ENCODE measurements at regions not wholly inside any gene's neighbourhood (a gene's known extent, or its start where the extent isn't known, plus 50 kb on each side); places are given as distances from the start of the nearest gene placed in this dataset.

DNA sequence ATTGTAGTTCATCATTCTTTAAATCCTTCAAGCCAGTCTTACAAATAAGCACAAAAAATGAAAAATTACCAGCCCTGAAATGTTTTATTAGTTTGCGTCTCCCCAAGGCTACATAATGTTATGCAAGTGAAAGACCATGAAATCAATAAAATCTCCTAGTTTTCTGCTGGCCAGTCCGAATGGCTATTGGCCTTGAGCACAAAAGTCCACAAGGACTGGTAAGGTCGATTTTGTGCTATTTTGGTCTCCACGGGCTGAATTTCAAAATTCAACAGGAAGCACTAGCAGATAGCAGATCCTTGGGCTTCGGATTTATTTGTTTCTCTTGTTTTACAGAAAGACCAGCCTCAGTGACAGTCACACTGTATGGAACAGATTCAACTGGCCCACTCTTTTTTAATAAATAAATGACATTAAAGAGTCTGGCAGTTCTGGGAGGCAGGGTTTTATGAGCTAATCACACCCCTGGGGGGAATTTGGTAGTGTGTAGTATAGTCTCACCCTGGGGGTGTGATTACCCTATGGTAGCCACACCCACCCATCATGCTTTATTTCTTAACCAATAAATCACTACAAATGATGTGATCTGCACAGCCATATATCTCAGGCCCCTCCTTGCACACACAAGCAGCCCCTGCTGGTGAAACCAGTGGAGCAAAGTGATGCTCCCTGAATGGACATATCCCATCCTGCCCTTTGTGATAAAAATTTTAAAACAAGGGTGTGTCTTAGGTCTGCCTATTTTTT is 51.1 kb upstream of the TMEM33 start:
- Mint-ChIP-seq H3K27me3 (peaks cover 55% of the 10 kb centered on the region), H3K36me3 (no peaks in the 10 kb centered on the region), H3K4me3 (no peak overlapping the region), H3K27ac (no peak overlapping the region), H3K4me1 (peaks cover 15% of the 10 kb centered on the region), H3K9me3 (no peaks in the 10 kb centered on the region)
- ATAC-seq = no peak

- ATAC-seq = peak; percentile 70
- peaks cover 22% of the 10 kb centered on the region for H3K4me1 Mint-ChIP-seq
Measured at GRCh38 chr4:41882625-41883347, 52.4 kb upstream of the TMEM33 start.

GRCh38 chr4:41881981-41882624 is 53.1 kb upstream of the TMEM33 start:
- Mint-ChIP-seq H3K4me1 (peaks cover 22% of the 10 kb centered on the region), H3K27ac (no peak overlapping the region), H3K27me3 (peaks cover 76% of the 10 kb centered on the region), H3K4me3 (peak overlapping the region; percentile 25), H3K36me3 (no peaks in the 10 kb centered on the region), H3K9me3 (no peaks in the 10 kb centered on the region)
- no peak for ATAC-seq

More at GRCh38 chr4:41882625-41883347, 52.4 kb upstream of the TMEM33 start:
- no peaks in the 10 kb centered on the region for H3K9me3 Mint-ChIP-seq
- no peaks in the 10 kb centered on the region for H3K36me3 Mint-ChIP-seq
- no peak overlapping the region for H3K27ac Mint-ChIP-seq
- H3K27me3 Mint-ChIP-seq = peaks cover 69% of the 10 kb centered on the region
- peak overlapping the region; percentile 25 for H3K4me3 Mint-ChIP-seq

DNA sequence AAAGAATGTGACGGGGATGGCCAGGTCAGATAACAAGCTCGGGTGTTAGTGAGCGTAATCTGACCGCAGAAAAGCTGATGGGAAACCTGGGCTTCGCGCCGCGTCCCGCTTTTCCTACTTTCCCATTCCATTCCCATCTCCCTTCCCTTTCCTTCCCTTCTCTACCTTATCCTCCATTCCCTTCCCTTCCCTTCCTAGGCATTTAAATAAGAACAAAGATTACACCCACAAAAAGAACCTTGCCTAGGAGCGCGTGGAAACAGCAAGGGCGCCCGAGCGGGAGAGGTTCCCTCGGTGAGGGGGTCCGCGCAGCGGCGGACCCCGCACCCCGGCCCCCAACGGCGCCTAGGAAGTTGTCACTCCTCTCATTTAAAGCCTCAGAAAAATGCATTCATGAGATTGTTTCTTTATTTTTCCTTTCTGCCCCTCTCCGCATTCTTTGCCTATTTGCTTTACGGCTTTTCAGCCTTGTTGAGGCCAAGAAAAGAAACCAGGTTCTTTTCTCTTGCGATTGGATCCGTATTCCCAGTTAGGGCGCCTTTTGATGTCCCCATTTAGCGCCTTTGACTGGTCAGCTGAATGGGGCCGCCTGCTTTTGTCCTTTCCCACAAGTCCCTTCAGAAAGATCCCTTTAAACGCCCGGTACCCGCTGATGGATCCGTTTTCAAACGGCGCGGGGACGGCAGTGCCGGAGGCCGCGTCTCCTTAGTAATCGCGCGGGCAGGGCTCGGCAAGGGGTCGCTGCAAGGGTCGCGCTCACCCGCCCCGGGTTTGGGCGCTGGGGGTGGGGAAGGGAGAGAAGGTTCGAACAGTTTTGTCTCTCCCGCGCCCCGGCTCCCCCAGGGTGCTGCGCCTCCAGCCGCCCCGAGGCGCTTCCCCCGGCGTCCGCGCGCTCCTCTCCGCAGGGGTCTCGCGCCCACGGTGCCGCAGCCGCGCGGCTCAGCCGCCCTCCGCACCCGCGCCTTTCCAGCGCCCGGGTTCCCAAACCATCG is 54.1 kb upstream of the TMEM33 start:
- ATAC-seq = no peak
- no peak overlapping the region for H3K27ac Mint-ChIP-seq
- H3K9me3 Mint-ChIP-seq = no peaks in the 10 kb centered on the region
- H3K36me3 Mint-ChIP-seq = no peaks in the 10 kb centered on the region
- peaks cover 22% of the 10 kb centered on the region for H3K4me1 Mint-ChIP-seq
- peak overlapping the region; percentile 6 for H3K4me3 Mint-ChIP-seq
- peaks cover 78% of the 10 kb centered on the region for H3K27me3 Mint-ChIP-seq

DNA sequence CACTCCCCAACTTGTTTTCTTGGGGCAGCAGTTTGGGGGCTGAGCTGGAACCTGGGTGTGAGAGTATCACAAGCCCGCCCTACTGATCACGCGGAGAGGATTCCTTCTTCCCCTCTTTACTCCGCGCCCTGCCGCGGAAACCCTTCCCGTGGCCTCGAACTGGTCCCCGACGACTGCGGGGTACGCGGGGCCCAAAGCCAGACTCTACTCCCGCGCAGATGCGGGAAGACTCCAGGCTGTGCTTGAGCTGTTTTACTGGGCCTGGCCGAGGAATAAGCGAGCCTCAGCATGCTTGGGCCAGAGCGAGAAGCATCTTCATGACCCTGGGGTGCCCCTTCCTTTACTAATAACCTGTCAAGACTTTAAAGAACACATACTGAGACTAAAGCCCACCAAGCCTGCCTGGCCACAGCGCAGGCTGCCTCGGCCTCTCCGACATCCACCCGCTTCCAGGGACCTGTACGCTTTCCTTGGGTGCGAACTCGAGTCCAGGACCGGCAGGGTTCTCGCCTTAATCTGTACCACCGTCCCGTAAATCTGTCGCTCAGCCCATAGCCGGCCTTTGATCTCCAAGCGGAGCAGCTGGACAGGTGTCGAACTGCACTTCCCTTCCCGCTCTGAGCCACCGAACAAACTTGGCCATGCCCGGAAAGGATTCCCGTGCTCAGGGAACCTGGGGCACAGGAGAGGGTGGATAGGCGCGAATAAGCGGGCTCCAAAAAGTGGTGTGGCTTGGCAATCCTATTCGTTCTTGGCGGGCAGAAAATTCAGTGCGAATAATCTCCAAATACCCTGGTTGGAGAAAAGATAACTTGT is 55.0 kb upstream of the TMEM33 start:
- no peak overlapping the region for H3K27ac Mint-ChIP-seq
- ATAC-seq = no peak
- no peaks in the 10 kb centered on the region for H3K9me3 Mint-ChIP-seq
- H3K4me1 Mint-ChIP-seq = peaks cover 22% of the 10 kb centered on the region
- no peaks in the 10 kb centered on the region for H3K36me3 Mint-ChIP-seq
- no peak overlapping the region for H3K4me3 Mint-ChIP-seq
- peaks cover 81% of the 10 kb centered on the region for H3K27me3 Mint-ChIP-seq

DNA sequence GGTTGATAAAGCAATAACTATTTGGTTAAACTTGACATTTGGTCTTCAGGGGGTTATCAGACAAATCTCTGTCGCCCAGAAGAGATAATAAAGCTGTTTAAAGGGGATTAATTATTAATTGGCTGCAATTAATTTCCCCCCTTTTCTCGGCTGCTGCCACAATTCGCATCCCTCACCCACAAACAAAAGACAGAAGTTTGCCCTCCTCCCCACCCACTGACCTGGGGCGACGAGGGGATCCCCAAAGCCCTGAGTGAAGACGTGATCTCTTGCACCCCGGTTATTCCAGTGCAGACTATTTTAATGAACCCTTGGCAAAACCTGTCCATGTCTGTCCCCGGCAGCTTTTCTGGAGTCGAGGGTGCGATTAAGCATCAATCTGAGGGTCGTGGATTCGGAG is 55.7 kb upstream of the TMEM33 start:
- no peaks in the 10 kb centered on the region for H3K36me3 Mint-ChIP-seq
- peaks cover 81% of the 10 kb centered on the region for H3K27me3 Mint-ChIP-seq
- ATAC-seq = no peak
- H3K9me3 Mint-ChIP-seq = no peaks in the 10 kb centered on the region
- H3K4me1 Mint-ChIP-seq = peaks cover 22% of the 10 kb centered on the region
- no peak overlapping the region for H3K4me3 Mint-ChIP-seq
- H3K27ac Mint-ChIP-seq = no peak overlapping the region

DNA sequence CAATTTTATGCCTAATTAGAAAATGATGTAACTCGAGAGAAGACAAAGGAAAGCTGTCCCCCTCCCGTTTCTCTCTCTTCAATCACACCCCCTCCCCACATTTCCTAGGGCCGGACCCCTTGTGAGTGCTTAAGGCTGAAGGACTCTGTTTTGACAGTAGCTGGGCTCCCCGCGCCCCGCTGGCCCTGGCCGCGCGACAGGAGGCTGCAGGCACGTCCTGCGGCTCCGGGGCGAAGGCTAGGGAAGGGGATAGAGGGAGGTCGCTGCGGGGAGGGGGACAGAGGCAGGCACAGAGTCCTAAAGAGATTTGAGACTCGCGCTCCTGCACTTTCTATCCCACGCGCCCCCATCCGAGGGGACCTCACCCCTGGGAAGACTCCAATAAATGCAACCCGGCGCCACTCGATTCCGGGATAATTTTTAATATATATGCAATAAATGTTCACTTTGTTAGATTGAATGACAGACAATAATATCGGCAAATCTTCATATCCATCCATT is 56.2 kb upstream of the TMEM33 start:
- ATAC-seq = no peak
- no peaks in the 10 kb centered on the region for H3K9me3 Mint-ChIP-seq
- peaks cover 24% of the 10 kb centered on the region for H3K4me1 Mint-ChIP-seq
- H3K36me3 Mint-ChIP-seq = no peaks in the 10 kb centered on the region
- peaks cover 84% of the 10 kb centered on the region for H3K27me3 Mint-ChIP-seq
- no peak overlapping the region for H3K4me3 Mint-ChIP-seq
- H3K27ac Mint-ChIP-seq = no peak overlapping the region

DNA sequence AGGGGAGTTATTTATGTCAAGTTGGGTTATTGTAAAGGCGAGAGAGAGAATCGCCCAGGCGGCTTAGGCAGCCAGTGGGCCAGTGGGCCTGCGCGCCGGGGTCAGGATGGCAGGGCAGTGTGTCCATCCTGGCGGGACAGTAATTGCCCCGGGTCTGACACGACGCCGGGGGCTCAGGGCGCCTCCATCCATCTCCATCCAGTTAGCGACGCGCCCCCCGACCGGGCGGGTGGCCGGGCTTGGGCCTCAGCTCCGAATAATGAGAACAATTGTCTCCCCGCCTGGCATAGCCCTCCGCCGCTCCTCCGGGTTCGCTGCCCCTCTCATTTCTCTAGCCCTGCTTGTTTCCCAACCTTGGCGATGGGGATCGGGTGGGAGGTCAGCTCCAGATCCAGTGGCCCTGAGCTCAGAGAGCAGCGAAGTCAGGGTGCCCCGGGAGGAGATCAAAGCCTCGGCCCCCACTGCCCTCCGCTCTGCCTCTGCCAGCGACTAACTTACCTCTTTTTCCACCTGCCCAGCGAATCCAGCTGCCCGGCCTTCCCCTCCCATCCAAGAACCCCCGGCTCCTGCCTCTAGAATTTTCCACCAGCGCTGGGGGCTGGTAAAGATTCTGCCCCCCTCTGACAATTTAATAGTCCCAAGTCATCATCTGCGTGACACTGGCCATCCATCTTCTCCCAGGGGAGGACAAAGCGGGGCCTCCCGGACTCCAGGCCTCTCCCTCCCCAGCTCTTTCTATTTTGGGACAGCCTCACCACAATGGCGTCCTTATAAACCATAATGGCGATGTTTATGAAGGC is 56.9 kb upstream of the TMEM33 start:
- H3K4me3 Mint-ChIP-seq = no peak overlapping the region
- ATAC-seq = no peak
- H3K36me3 Mint-ChIP-seq = no peaks in the 10 kb centered on the region
- no peak overlapping the region for H3K27ac Mint-ChIP-seq
- H3K4me1 Mint-ChIP-seq = peaks cover 30% of the 10 kb centered on the region
- peaks cover 90% of the 10 kb centered on the region for H3K27me3 Mint-ChIP-seq
- H3K9me3 Mint-ChIP-seq = no peaks in the 10 kb centered on the region

GRCh38 chr4:41877020-41877796 is 58.0 kb upstream of the TMEM33 start:
- no peaks in the 10 kb centered on the region for H3K9me3 Mint-ChIP-seq
- H3K27me3 Mint-ChIP-seq = peaks cover 100% of the 10 kb centered on the region
- H3K27ac Mint-ChIP-seq = no peak overlapping the region
- peaks cover 30% of the 10 kb centered on the region for H3K4me1 Mint-ChIP-seq
- H3K36me3 Mint-ChIP-seq = no peaks in the 10 kb centered on the region
- H3K4me3 Mint-ChIP-seq = no peak overlapping the region
- no peak for ATAC-seq

GRCh38 chr4:41874873-41875272 is 60.4 kb upstream of the TMEM33 start:
- no peaks in the 10 kb centered on the region for H3K36me3 Mint-ChIP-seq

DNA sequence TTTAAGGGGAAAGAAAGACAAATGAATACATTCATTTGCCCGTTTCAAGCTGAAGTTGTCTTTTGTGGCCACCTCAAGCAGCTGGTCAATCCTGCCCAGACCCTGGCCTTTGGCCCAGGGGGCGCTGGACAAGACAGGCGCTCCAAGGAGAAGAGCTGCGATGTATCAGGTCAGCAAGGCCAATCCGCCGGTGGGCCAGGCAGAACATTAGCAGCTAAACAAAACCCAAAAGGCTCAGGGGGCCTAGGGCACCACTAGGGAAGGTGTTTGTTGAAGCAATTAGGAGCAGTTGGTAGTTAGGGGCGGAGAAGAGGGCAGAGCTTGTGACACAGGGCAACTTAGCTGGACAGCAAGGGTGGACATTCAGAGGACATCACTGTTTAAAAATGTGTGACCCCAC is 60.8 kb upstream of the TMEM33 start:
- ATAC-seq = no peak
- Mint-ChIP-seq H3K9me3 (no peaks in the 10 kb centered on the region), H3K27me3 (peaks cover 89% of the 10 kb centered on the region), H3K4me1 (peaks cover 14% of the 10 kb centered on the region), H3K4me3 (no peak overlapping the region), H3K27ac (no peak overlapping the region), H3K36me3 (no peaks in the 10 kb centered on the region)

More at GRCh38 chr4:41874873-41875272, 60.4 kb upstream of the TMEM33 start:
- Mint-ChIP-seq H3K4me1 (peaks cover 14% of the 10 kb centered on the region), H3K4me3 (no peak overlapping the region), H3K27ac (no peak overlapping the region), H3K27me3 (peaks cover 93% of the 10 kb centered on the region), H3K9me3 (no peaks in the 10 kb centered on the region)
- no peak for ATAC-seq

- Mint-ChIP-seq H3K9me3 (no peaks in the 10 kb centered on the region), H3K36me3 (no peaks in the 10 kb centered on the region), H3K4me3 (no peak overlapping the region), H3K27me3 (peaks cover 81% of the 10 kb centered on the region), H3K4me1 (peaks cover 12% of the 10 kb centered on the region), H3K27ac (no peak overlapping the region)
- ATAC-seq = no peak
Measured at GRCh38 chr4:41873380-41874295, 61.6 kb upstream of the TMEM33 start.

Measured in stimulated activated memory B cell treated with anti-CD40 and anti-IgM and Interleukin-4, amounts not matched to agents 10 μg/mL and 1 μg/mL and 100 μg/mL, for 72 hours (primary cell).